ENCODE measurements at regions not wholly inside any gene's neighbourhood (a gene's known extent, or its start where the extent isn't known, plus 50 kb on each side); places are given as distances from the start of the nearest gene placed in this dataset.

GRCh38 chr1:213719462-213719861 is 268.3 kb upstream of the PROX1 start:
- intact Hi-C loops (cut with micrococcal nuclease; ENCODE audit: unreplicated experiment): no loop called here
- no peak for ATAC-seq

GRCh38 chr1:213720032-213720431 is 267.7 kb upstream of the PROX1 start:
- in situ Hi-C loops (cut with HindIII; ENCODE audit: low pct_unique_long_range_greater_than_20kb, low sequenced_read_pairs) (no loop called here), intact Hi-C loops (cut with micrococcal nuclease; ENCODE audit: unreplicated experiment) (no loop called here)

More at GRCh38 chr1:213719462-213719861, 268.3 kb upstream of the PROX1 start:
- ChIA-PET CTCF (no interaction called here), POLR2A (no interaction called here)
- Histone ChIP-seq H3K27me3 (ENCODE audit: control insufficient read depth, insufficient read depth, low read length) (no peaks in the 10 kb centered on the region), H3K36me3 (ENCODE audit: control insufficient read depth, insufficient read depth, low read length) (no peaks in the 10 kb centered on the region), H3K4me1 (ENCODE audit: control insufficient read depth, insufficient read depth, low read length) (no peaks in the 10 kb centered on the region), H3K9me3 (ENCODE audit: control insufficient read depth, insufficient read depth, low read depth, low read length) (no peaks in the 10 kb centered on the region), H3K27ac (ENCODE audit: low read length) (no peak overlapping the region), H3K4me3 (ENCODE audit: low read depth in 2 of 2, low read length in 2 of 2) (no peak overlapping the region)
- in situ Hi-C loops (cut with HindIII; ENCODE audit: low pct_unique_long_range_greater_than_20kb, low sequenced_read_pairs): no loop called here
- no TSS peak for BruUV-seq (replicated peaks)
- TF ChIP-seq TCF7L2 (IDR thresholded peaks at IDR 0.05; ENCODE audit: low read depth, low read length): no peak
- no peak for TF ChIP-seq REST (IDR thresholded peaks at IDR 0.05; ENCODE audit: insufficient read depth in 1 of 2, low read depth in 2 of 2, low read length in 1 of 2)
- TF ChIP-seq CTCF (IDR thresholded peaks at IDR 0.05): no peak
- no peak for TF ChIP-seq POLR2AphosphoS5 (IDR thresholded peaks at IDR 0.05; ENCODE audit: low read depth, low read length)
- TF ChIP-seq SIN3A (IDR thresholded peaks at IDR 0.05; ENCODE audit: borderline replicate concordance, insufficient read depth, low read depth, low read length): no peak
- no peak for DNase-seq (ENCODE audit: low read depth, low spot score)

More at GRCh38 chr1:213720032-213720431, 267.7 kb upstream of the PROX1 start:
- POLR2A ChIA-PET: no interaction called here
- no peaks in the 10 kb centered on the region for H3K4me1 ChIP-seq (ENCODE audit: control insufficient read depth, insufficient read depth, low read length)
- CTCF ChIA-PET: no interaction called here
- H3K27me3 ChIP-seq (ENCODE audit: control insufficient read depth, insufficient read depth, low read length): no peaks in the 10 kb centered on the region
- ATAC-seq (no peak), DNase-seq (ENCODE audit: low read depth, low spot score) (no peak)
- H3K36me3 ChIP-seq (ENCODE audit: control insufficient read depth, insufficient read depth, low read length): no peaks in the 10 kb centered on the region
- BruUV-seq (replicated peaks): no TSS peak
- no peak overlapping the region for H3K27ac ChIP-seq (ENCODE audit: low read length)
- no peak overlapping the region for H3K4me3 ChIP-seq (ENCODE audit: low read depth in 2 of 2, low read length in 2 of 2)
- TF ChIP-seq TCF7L2 (IDR thresholded peaks at IDR 0.05; ENCODE audit: low read depth, low read length): no peak
- TF ChIP-seq REST (IDR thresholded peaks at IDR 0.05; ENCODE audit: insufficient read depth in 1 of 2, low read depth in 2 of 2, low read length in 1 of 2): no peak
- no peak for TF ChIP-seq POLR2AphosphoS5 (IDR thresholded peaks at IDR 0.05; ENCODE audit: low read depth, low read length)
- no peak for TF ChIP-seq SIN3A (IDR thresholded peaks at IDR 0.05; ENCODE audit: borderline replicate concordance, insufficient read depth, low read depth, low read length)
- no peak for TF ChIP-seq CTCF (IDR thresholded peaks at IDR 0.05)
- no peaks in the 10 kb centered on the region for H3K9me3 ChIP-seq (ENCODE audit: control insufficient read depth, insufficient read depth, low read depth, low read length)

Data from Panc1 (cell line).